ENCODE measurements at regions not wholly inside any gene's neighbourhood (a gene's known extent, or its start where the extent isn't known, plus 50 kb on each side); places are given as distances from the start of the nearest gene placed in this dataset.

DNA sequence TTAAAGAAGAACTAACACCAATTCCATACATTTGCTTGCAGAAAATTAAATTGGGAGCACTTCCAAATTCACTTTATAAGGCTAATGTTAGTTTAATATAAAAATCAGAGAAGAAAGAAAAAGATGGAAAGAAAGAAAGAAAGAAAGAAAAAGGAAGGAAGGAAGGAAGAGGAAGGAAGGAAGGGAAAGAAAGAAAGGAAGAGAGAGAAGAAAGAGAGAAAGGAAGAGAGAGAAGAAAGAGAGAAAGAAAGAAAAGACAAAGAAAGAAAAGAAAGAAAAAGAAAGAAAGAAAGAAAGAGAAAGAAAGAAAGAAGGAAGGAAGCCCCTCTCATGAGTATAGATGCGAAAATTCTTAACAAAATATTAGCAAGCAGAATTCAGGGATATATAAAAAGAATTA is 267.7 kb downstream of the RPAP3 start:
- no peak overlapping the region for H2BK5ac ChIP-seq (ENCODE audit: low read depth, low read length, poor library complexity, severe bottlenecking)
- no peak overlapping the region for H3K4me3 ChIP-seq (ENCODE audit: insufficient read depth, low read depth, low read length)
- BruUV-seq (replicated peaks): no TSS peak
- in situ Hi-C loops (cut with MboI; ENCODE audit: low sequenced_read_pairs) (no loop called here), intact Hi-C loops (cut with micrococcal nuclease) (no loop called here), dilution Hi-C loops (cut with HindIII; ENCODE audit: low sequenced_read_pairs, unreplicated experiment) (no loop called here)
- TF ChIP-seq POLR2A (IDR thresholded peaks at IDR 0.05; ENCODE audit: low read depth, low read length) (no peak), NFE2L2 (IDR thresholded peaks at IDR 0.05; ENCODE audit: low read depth, low read length) (no peak), SMC3 (IDR thresholded peaks at IDR 0.05; ENCODE audit: low read depth, low read length) (no peak), MAZ (IDR thresholded peaks at IDR 0.05; ENCODE audit: borderline replicate concordance, low read depth, low read length) (no peak)
- no peak overlapping the region for H2BK120ac ChIP-seq (ENCODE audit: low read depth, low read length)
- DNase-seq: no peak
- no peak overlapping the region for H3K4ac ChIP-seq (ENCODE audit: low read depth, low read length)
- no peak overlapping the region for H2BK20ac ChIP-seq (ENCODE audit: low read depth, low read length)
- ChIA-PET POLR2A (ENCODE audit: unreplicated experiment) (no interaction called here), CTCF (no interaction called here)
- no peaks in the 10 kb centered on the region for H3K4me1 ChIP-seq (ENCODE audit: control insufficient read depth, insufficient read depth, low read length)
- H4K8ac ChIP-seq (ENCODE audit: low read depth in 2 of 2, low read length in 2 of 2): no peak overlapping the region
- H2AK9ac ChIP-seq (replicated peaks; ENCODE audit: low read depth, low read length, poor library complexity): no peak overlapping the region
- no peaks in the 10 kb centered on the region for H3K9me1 ChIP-seq (ENCODE audit: insufficient read depth, low read length)
- no peak overlapping the region for H4K5ac ChIP-seq (ENCODE audit: low read depth, low read length)
- peaks cover 2% of the 10 kb centered on the region; the same call in 1 of the 2 replicates for H3K9me3 ChIP-seq (ENCODE audit: control insufficient read depth, insufficient read depth, low read length)
- WGBS, 2 experiments (ENCODE audit: extremely low coverage in 2 of 2, insufficient read length in 1 of 2): no CpG with 5 or more reads among the region's 1 CpG
- no peaks in the 10 kb centered on the region for H3K27me3 ChIP-seq (ENCODE audit: control insufficient read depth, insufficient read depth, low read length)
- no peak overlapping the region for H2AFZ ChIP-seq (replicated peaks; ENCODE audit: low read length, poor library complexity)
- ATAC-seq (ENCODE audit: low read depth): no peak
- H3K4me2 ChIP-seq (ENCODE audit: low read depth, low read length): no peak overlapping the region
- no peaks in the 10 kb centered on the region for H3K79me1 ChIP-seq (ENCODE audit: low read depth in 1 of 2, low read length in 2 of 2)
- no peak overlapping the region for H3K14ac ChIP-seq (replicated peaks; ENCODE audit: low read depth, low read length)
- H3K18ac ChIP-seq (ENCODE audit: low read depth, low read length): no peak overlapping the region
- no peak overlapping the region for H3K27ac ChIP-seq (ENCODE audit: insufficient read depth, low read length)
- H4K91ac ChIP-seq (ENCODE audit: insufficient read depth, low read depth, low read length): no peak overlapping the region
- no peak overlapping the region for H3K23ac ChIP-seq (ENCODE audit: low read depth, low read length)
- H3K36me3 ChIP-seq (ENCODE audit: control insufficient read depth, insufficient read depth, low read length): no peaks in the 10 kb centered on the region
- no peak overlapping the region for H3K56ac ChIP-seq (ENCODE audit: extremely low read depth, insufficient read depth, low read length)
- no peak overlapping the region for H2AK5ac ChIP-seq (ENCODE audit: low read depth, low read length)
- no peaks in the 10 kb centered on the region for H4K20me1 ChIP-seq (ENCODE audit: insufficient read depth, low read length)
- no peak overlapping the region for H3K9ac ChIP-seq (ENCODE audit: low read depth, low read length)
- no peak overlapping the region for H2BK15ac ChIP-seq (ENCODE audit: low read depth, low read length)
